T-helper 1 cell (primary cell): ENCODE measurements at regions not wholly inside any gene's neighbourhood (a gene's known extent, or its start where the extent isn't known, plus 50 kb on each side); places are given as distances from the start of the nearest gene placed in this dataset.
"Not testable (repeated sequence)": the region's sequence is repeated elsewhere in the genome, so short reads cannot be mapped to it uniquely, and the experiment has no call there.

Source experiments
- DNase-seq, 5 donors: peaks; one replicate each; pipeline ENCODE4 v3.0.0-alpha.2; 2012 to 2020

DNA sequence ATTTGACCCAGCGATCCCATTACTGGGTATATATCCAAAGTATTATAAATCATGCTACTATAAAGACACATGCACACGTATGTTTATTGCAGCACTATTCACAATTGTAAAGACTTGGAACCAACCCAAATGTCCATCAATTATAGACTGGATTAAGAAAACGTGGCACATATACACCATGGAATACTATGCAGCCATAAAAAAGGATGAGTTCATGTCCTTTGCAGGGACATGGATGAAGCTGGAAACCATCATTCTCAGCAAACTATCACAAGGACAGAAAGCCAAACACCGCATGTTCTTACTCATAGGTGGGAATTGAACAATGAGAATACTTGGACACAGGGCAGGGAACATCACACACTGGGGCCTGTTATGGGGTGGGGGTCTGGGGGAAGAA lies 317.8 kb downstream of the TSHZ3 start:
- DNase-seq, result not testable (repeated sequence)

- DNase-seq, result no peak
Observed at GRCh38 chr19:31023038-31023437, 326.2 kb downstream of the TSHZ3 start.

DNA sequence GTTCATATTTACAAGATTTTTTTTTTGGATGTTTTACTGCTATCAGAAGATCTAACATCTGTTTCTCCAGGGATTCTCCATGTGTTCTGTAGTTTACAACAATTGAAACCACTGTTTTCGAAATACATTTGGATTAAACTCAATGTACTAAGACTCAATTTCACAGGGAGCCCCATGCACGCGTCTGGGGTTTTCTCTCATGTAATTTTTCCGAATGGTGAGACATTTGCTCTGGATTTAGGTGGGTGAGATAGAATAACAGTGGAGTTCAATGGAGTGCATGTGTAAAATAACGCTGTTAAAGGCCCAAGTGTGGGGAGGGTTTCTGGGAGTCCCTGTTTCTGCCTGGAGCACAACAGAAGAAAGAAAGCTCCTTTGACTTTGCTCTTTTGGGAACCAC lies 330.3 kb downstream of the TSHZ3 start:
- DNase-seq, result no peak

- DNase-seq, result peak in 1 of 5 donors; percentile 1
Observed at GRCh38 chr19:31015778-31016177, 333.5 kb downstream of the TSHZ3 start.

DNA sequence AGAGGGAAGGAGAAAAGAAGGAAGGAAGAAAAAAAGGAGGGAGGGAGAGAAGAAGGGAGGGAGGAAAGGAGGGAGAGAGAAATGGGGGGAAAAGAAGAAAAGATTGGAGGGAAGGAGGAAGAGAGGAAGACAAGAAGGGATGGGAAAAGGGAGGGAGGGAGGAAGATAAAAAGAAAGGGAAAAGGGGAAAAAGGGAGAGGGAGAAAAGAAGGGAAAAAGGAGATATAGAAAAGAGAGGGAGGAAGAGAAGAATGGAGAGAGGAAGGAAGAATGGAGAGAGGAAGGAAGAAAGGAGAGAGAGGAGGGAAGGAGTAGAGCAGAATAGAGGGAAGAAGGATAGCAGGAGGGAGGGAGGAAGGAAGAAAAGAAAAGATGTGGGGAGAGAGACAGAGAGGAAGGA lies 334.6 kb downstream of the TSHZ3 start:
- DNase-seq, result no peak

- DNase-seq, result no peak
Observed at GRCh38 chr19:31013384-31014020, 335.7 kb downstream of the TSHZ3 start.

DNA sequence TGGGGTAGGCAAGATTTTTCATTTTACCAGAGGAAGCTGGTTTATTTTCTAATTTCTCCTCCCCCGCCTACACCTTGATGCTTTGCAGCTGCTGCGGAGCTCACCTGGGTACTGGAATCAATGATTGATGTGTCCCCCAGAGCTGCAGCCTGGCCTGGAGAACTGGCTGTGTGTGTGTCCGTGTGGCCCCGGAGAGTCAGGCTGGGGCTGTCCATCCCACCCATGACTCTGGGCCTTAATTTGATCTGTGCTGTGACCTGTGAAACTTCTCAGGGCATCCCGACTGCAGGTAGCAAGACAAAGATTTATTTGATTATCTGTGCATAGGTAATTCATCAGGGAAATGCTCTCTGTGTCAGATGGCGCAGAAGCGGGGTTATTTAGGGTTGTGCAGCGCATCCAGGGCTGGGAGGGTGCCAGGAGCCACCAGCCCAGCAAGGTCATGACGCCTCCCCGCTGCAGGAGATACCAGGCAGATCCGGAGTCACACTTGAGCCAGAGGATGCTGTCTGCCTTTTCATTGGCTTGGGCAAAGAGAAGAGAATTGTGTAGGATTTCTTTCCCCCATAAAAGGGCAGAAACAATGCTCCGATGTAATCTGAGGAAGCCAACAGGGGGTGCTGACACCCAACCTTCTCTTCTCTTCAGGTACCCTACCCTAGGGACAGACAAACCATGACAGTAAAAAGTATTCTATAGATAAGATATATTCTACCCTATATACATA lies 346.6 kb downstream of the TSHZ3 start:
- no peak for DNase-seq

- no peak for DNase-seq
Observed at GRCh38 chr19:31001991-31002390, 347.2 kb downstream of the TSHZ3 start.

- no peak for DNase-seq
Observed at GRCh38 chr19:31000913-31001312, 348.3 kb downstream of the TSHZ3 start.

DNA sequence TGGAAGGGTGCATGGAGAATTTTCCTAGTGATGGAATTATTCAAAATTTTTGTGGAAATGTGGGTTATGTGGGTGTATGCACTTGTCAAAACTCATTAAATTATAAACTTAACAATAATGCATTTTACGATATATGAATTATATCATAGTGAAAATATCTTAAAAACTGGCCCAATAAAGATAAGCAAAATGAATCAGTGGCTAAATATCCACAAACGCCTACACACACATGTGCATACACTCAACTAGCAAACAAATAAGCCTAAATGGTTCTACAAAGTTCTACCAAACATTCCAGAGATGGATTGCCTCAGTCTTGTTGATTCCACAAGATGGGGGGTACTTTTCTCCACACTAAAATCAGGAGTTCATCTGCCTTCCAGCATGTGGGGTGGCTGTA lies 349.5 kb downstream of the TSHZ3 start:
- no peak for DNase-seq

- DNase-seq, result no peak
Observed at GRCh38 chr19:30997222-30997621, 352.0 kb downstream of the TSHZ3 start.

- DNase-seq, result no peak
Observed at GRCh38 chr19:30978639-30979038, 370.6 kb downstream of the TSHZ3 start.

DNA sequence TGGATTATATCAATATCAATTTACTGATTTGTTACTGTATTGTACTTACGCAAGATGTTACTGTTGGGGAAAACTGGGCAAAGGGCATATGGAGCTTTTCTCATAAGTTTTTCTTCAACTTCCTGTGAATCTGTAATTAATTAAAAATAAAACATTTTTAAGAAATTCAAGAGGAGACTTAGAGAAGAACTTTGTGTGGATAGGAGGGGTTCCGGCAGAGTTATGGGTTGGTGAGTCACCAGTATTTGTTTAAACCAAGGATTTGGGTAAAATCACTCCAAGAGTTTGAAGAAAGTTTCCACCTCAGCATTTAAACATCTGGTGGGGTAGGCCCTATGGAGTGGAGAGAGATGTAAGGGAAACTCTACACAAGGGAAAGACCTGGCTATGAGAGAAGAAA lies 379.6 kb downstream of the TSHZ3 start:
- no peak for DNase-seq

DNA sequence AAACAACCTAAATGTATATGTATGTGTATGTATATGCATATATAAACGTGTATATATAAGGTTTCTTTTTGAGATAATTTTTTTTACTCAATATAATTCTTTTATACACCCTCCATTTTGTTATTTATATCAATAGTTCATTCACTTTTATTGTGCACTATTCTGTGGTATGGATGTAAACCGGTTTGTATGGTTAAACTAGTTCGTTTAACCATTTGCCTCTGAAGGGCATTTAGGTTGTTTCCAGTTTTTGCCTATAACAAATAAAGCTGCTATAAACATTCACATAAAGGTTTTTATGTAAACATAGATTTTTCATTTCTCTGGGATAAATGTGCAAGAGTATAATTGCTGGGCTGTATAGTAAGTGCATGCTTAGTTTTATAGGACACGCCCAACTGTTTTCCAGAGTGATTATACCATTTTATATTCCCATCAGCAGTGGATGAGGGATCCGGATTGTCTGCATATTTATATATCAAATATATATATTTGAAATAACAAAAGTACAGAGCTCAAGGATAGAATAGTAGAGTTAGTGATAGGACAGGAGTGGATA lies 380.3 kb downstream of the TSHZ3 start:
- DNase-seq, result no peak

DNA sequence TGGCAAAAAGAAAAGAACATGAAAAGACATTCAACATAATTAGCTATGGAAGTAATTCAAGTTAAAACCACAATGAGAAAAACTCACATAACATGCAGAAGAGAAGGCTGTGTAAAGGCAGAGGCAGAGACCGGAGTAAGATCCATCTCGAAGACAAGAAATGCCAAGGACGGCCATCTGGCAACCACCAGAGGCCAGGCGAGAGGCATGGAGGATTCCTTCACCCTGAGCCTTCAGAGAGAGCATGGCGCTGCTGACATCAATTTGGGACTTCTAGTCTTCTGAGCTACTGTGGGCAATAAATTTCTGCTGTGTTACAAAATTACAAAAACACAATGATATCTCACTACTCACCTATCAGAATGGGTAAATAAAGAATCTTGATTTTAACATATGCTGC lies 381.0 kb downstream of the TSHZ3 start:
- DNase-seq, result no peak

DNA sequence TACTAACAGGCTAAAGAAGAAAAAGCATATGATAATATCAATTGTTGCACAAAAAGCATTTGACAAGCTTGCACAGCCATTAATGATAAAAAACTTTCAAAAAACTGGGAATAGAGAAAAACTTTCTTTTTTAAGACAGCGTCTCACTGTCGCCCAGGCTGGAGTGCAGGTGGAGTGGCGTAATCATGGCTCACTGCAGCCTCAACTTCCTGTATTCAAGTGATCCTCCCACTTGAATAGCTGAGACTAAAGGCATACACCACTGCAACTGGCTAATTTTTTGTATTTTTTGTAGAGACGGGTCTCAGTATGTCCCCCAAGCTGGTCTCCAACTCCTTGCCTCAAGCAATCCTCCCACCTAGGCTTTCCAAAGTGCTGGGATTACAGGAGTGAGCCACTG lies 382.8 kb downstream of the TSHZ3 start:
- DNase-seq, result no peak

DNA sequence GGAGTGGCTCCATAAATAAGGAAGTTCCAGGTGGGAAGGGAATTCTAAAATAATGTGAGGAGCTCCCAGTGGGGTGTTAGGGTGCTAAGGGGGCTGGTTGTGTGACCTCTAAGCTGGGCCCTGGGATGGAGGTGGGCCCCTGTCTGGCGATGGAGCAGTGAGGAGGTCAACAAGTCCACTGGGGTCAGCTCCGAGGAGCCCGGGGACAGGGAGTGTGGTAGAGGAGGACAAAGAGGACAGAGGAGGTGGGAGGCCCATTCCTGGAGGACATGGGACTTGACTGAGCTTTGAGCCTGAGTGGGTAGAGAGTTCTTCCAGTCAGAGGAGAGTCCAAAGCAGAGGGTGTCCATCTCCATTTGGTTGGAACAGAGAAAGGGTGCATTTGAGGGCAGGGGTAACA lies 390.2 kb downstream of the TSHZ3 start:
- no peak for DNase-seq

DNA sequence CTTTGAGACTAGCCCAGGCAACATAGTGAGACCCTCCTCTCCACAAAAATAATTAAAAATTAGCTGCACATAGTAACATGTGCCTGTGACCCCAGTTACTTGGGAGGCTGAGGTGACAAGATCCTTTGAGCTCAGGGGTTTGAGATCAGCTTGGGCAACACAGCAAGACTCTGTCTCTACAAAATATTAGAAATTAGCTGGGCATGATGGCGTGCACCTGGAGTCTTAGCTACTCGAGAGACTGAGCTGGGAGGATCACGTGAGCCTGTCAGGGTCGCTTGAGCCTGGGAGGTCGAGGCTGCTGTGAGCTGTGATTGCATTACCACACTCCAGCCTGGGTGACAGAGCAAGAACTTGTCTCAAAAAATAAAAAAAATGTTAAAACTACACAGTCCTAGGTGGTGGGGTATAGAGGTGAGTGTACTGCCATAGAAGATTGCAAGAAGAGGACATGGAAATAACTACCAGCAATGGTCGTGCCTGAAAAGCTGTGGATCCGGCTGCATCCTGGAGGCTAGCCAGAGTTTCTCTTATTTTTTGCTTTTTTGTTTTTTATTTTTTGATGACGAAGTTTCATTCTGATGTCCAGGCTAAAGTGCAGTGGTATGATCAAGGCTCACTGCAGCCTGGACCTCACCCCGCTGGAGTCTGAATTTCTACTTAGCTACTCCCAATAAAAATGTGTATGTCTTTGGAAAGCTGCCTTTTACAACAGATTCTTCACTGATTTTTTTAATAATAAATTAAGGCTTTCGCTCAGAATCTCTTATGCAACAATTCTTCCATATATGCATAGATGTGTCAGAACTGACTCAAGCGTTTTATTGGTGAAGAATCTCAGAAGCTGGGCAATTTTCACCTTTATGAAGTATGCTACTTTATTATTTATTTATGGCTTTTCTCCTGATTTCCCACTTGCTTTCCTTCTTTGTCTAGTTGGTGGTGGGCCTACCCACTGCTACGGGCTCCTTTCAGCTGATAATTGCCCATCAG lies 393.8 kb downstream of the TSHZ3 start:
- no peak for DNase-seq

- DNase-seq, result not testable (repeated sequence)
Observed at GRCh38 chr19:30944276-30944932, 404.8 kb downstream of the TSHZ3 start.

DNA sequence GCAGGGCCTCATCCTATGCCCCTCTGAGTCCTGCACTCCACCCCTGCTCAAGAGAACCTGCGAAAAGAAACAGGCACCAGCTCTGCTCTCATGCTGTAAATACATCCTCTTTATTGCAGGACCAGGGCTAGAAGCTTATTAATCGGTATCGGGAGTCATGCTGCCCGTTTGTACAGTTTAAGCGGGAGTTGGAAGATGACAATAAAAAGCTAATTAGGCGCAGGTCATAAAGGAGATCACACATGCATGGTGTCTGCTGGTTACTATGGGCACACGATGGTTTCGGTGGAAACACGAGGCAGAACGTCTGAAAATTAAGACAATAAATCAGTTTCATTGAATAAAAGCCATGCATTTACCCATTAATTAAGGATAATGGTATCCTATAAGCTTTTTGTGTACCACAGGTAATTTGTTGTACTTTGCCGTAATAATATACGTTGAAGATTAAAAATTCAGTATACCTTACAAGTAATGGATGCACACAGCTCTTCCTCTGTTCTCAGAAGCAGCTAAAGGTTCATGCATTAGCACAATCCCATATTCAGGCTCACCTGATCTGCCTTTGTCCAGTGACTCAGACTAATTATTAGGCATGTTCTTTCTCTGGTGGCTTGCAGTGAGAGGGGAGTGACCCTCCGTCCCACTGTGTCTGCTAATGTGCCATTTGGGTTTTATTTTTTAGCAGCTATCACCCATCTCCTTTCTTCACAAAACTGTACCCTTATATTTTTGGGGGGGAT lies 406.0 kb downstream of the TSHZ3 start:
- DNase-seq, result no peak

- no peak for DNase-seq
Observed at GRCh38 chr19:30942636-30943035, 406.6 kb downstream of the TSHZ3 start.

- DNase-seq, result no peak
Observed at GRCh38 chr19:30941591-30941990, 407.6 kb downstream of the TSHZ3 start.
